ENCODE measurements at regions not wholly inside any gene's neighbourhood (a gene's known extent, or its start where the extent isn't known, plus 50 kb on each side); places are given as distances from the start of the nearest gene placed in this dataset.

DNA sequence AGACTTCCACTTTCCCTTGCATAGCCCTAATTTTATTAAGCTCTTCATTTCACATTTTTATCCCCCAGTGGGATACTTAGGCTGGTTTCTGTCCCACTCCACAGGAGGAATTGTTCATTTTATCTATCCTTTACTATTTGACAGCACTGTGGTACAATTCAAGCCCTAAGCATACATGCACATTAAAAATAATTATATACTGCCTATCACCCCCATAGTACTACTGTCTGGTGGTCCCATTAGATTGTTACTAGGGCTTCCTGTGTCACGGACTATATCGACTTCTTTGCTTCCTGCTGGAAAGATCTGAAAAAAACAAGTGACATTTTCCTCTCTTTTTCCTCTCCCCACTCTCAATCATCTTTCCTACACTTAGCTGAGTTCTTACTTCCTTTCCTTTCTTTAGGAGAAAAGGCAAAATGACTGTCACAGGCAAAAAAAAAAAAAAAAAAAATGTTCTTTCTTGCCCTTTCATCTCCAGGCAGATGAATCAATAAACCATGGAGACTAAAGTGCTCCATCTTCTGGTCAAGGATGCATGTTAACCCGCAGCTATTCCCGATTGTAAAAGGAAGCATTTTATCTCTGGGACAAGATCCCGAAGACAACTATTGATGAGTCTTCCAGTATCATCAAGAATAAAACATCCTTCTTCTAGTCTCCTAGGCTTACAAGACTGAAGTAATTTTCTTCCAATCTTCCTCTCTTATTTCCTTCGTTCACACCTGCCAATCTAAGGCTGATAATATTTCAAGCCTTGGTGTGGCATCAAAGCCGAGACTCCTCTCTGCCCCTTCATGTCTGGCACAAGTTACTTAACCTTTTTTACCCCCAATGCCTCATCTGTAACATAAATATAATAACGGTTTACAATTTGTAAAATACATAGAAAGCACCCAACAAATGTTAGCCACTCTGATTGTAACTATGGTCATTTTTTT is 94.4 kb upstream of the PLEKHG7 start (continued):
- TF ChIP-seq SP1 (IDR thresholded peaks at IDR 0.05; ENCODE audit: low read depth) (no peak; the same call in 1 of the 2 replicates), RAD21 (IDR thresholded peaks at IDR 0.05; ENCODE audit: low read depth) (peak; percentile 63), EZH2phosphoT487 (IDR thresholded peaks at IDR 0.05; ENCODE audit: borderline replicate concordance) (no peak), ZNF274 (IDR thresholded peaks at IDR 0.05; ENCODE audit: low read depth, low read length) (no peak), TCF7L2 (IDR thresholded peaks at IDR 0.05; ENCODE audit: borderline replicate concordance, extremely low read depth, insufficient read depth, insufficient read length) (peak; percentile 33), SRF (IDR thresholded peaks at IDR 0.05; ENCODE audit: low read depth) (no peak), CBX3 (IDR thresholded peaks at IDR 0.05; ENCODE audit: low read depth) (peak; percentile 36; the same call in 1 of the 2 replicates), FOSL1 (IDR thresholded peaks at IDR 0.05; ENCODE audit: low read depth) (no peak), JUND (IDR thresholded peaks at IDR 0.05) (no peak)
- TF ChIP-seq, protein P1, sequence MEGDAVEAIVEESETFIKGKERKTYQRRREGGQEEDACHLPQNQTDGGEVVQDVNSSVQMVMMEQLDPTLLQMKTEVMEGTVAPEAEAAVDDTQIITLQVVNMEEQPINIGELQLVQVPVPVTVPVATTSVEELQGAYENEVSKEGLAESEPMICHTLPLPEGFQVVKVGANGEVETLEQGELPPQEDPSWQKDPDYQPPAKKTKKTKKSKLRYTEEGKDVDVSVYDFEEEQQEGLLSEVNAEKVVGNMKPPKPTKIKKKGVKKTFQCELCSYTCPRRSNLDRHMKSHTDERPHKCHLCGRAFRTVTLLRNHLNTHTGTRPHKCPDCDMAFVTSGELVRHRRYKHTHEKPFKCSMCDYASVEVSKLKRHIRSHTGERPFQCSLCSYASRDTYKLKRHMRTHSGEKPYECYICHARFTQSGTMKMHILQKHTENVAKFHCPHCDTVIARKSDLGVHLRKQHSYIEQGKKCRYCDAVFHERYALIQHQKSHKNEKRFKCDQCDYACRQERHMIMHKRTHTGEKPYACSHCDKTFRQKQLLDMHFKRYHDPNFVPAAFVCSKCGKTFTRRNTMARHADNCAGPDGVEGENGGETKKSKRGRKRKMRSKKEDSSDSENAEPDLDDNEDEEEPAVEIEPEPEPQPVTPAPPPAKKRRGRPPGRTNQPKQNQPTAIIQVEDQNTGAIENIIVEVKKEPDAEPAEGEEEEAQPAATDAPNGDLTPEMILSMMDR (IDR thresholded peaks at IDR 0.05 in 2 of 3, conservative IDR thresholded peaks at IDR 0.05 in 1 of 3; ENCODE audit: borderline replicate concordance in 1 of 3, insufficient read depth in 1 of 3, low read depth in 2 of 3, low read length in 2 of 3), result peak; percentile 51 to 72 (median 68); a peak in 5 of 6 replicates

GRCh38 chr12:92606956-92607355 is 95.8 kb upstream of the PLEKHG7 start:
- DNase-seq (ENCODE audit: low read depth, low spot score), result no peak
- H3K4me1 ChIP-seq (ENCODE audit: control insufficient read depth in 1 of 2, insufficient read depth in 2 of 2, low read length in 2 of 2), result peaks cover 0 to 11% of the 10 kb centered on the region in 2 experiments; a peak in 1 of 4 replicates
- H3K79me2 ChIP-seq (ENCODE audit: insufficient read depth, low read length), result no peaks in the 10 kb centered on the region
- no peaks in the 10 kb centered on the region for H3K9me3 ChIP-seq (ENCODE audit: control insufficient read depth in 1 of 2, insufficient read depth in 1 of 2, low read depth in 1 of 2, low read length in 2 of 2)
- no peaks in the 10 kb centered on the region for H3K27me3 ChIP-seq (ENCODE audit: insufficient read depth, low read length)
- ChIA-PET POLR2A (no interaction called here), RAD21 (ENCODE audit: low non-redundant PET in 1 of 2, low total read pairs in 2 of 2, uncharacterized antibody in 2 of 2, unreplicated experiment in 2 of 2) (no interaction called here), CTCF (no interaction called here)
- no peaks in the 10 kb centered on the region for H3K9me2 ChIP-seq (ENCODE audit: insufficient read depth)
- H3K4me2 ChIP-seq (ENCODE audit: low read length), result no peak overlapping the region
- no peak overlapping the region for H3K4me3 ChIP-seq (replicated peaks in 1 of 2; ENCODE audit: low read depth in 1 of 2, low read length in 2 of 2)
- no TSS peak for BruUV-seq (replicated peaks)
- intact Hi-C loops (cut with micrococcal nuclease), result no loop called here
- no peak overlapping the region for H3K9ac ChIP-seq (ENCODE audit: low read length)
- no peak overlapping the region for H2AFZ ChIP-seq (ENCODE audit: low read depth, low read length, poor library complexity, severe bottlenecking)
- H4K20me1 ChIP-seq (ENCODE audit: insufficient read depth), result no peaks in the 10 kb centered on the region
- no peaks in the 10 kb centered on the region for H3K36me3 ChIP-seq (ENCODE audit: control insufficient read depth in 1 of 2, insufficient read depth in 2 of 2, low read length in 2 of 2)
- ATAC-seq, result no peak
- H3K27ac ChIP-seq (ENCODE audit: low read depth, low read length), result no peak overlapping the region
- TF ChIP-seq ZFX (IDR thresholded peaks at IDR 0.05) (no peak), ZNF274 (IDR thresholded peaks at IDR 0.05; ENCODE audit: low read depth, low read length) (no peak), EGR1 (IDR thresholded peaks at IDR 0.05; ENCODE audit: low read depth) (no peak), POLR2AphosphoS5 (IDR thresholded peaks at IDR 0.05; ENCODE audit: low read depth, low read length) (no peak), JUND (IDR thresholded peaks at IDR 0.05) (no peak), RAD21 (IDR thresholded peaks at IDR 0.05; ENCODE audit: low read depth) (no peak), YY1 (IDR thresholded peaks at IDR 0.05; ENCODE audit: extremely low read depth, insufficient replicate concordance, low read depth, low read length) (no peak), EZH2phosphoT487 (IDR thresholded peaks at IDR 0.05; ENCODE audit: borderline replicate concordance) (no peak), ZBTB33 (IDR thresholded peaks at IDR 0.05; ENCODE audit: extremely low read depth, insufficient replicate concordance, low read length) (no peak), SRF (IDR thresholded peaks at IDR 0.05; ENCODE audit: low read depth) (no peak)

Data from HCT116 (cell line).